ENCODE measurements at regions not wholly inside any gene's neighbourhood (a gene's known extent, or its start where the extent isn't known, plus 50 kb on each side); places are given as distances from the start of the nearest gene placed in this dataset.

GRCh38 chr13:53747825-53748224 is 719.2 kb downstream of the OLFM4 start:
- DNase-seq = no peak

- DNase-seq = no peak
Observed at GRCh38 chr13:53749306-53749705, 720.7 kb downstream of the OLFM4 start.

GRCh38 chr13:53759016-53759415 is 730.4 kb downstream of the OLFM4 start:
- no peak for DNase-seq

GRCh38 chr13:53775807-53776206 is 747.2 kb downstream of the OLFM4 start:
- DNase-seq = no peak

GRCh38 chr13:53778937-53779336 is 750.3 kb downstream of the OLFM4 start:
- DNase-seq = no peak

DNA sequence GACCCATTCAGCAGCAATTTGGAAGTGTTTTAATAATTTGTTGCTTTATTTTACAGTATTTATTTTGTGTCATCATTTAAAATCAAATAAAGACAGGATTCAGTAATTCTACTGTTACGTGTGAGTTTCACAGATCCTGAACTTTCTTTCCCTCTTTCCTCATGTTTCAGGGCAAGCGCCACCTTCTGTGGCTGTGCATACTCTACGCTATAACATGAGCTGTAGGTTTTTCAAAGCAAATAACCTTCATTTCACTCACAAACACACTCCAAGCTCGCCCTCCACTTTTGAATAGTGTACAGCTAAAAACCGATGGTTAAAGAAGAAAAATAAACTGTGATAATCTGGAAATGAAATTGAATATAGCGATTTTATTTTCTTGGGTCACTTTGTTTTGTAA is 753.3 kb downstream of the OLFM4 start:
- DNase-seq = no peak

DNA sequence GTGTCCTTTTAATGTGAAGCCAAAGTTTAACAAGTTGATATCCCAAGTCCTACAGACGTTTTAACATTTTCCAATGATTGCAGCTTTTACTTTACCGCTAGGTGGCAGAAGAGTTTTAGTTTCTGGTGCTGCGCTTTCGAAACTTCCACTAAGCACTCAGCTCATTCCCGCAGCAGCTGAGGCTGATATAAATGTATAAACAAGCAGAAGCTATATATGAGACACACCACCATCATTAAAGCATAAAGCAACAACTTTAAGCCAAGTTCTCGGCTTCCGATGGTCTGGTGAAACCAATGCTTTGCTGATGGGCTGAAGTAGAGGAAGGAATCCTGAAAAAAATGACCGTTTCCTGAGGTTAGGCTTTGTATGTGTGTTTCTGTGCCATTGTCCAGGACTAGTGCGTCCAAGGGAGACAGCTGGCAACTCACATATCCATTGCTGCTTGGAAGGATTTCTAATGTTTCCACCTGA is 753.9 kb downstream of the OLFM4 start:
- DNase-seq = no peak

GRCh38 chr13:53783471-53783870 is 754.9 kb downstream of the OLFM4 start:
- no peak for DNase-seq

DNA sequence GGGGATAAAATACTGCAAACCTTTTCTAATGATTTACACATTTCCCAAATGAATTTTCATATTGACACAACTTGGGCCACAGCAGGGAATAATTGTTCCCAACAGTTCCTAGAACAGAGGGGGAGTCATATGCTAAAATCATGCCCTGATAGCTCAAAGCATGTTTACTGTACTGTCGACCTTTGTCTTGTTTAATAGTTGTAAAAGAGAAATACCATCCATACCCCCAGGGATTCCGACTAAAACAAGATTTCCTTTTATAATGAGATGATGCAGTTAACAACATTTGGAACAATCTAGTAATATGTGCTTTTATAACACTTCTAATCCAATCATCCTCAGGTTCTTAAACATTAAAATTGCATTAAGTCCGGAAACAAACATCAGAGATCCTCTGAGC is 759.7 kb downstream of the OLFM4 start:
- no peak for DNase-seq

DNA sequence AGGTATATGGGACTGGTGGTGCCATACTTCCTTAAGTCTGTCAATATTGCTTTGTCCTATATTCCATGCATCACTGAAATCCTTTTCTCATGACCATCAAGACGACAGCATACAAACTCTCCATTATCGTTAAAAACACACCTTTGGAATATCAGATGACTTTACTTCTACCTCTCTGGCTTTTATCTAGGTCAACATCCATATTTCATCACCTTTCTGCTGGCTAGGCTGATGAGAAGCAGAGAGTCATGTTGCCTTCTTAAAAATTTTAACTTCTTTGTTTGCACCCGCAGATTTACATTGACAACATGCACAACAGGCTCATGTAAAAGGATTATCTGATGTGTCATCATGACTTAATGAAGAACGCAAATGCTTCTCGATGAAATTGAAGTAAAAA is 771.4 kb downstream of the OLFM4 start:
- DNase-seq = no peak

DNA sequence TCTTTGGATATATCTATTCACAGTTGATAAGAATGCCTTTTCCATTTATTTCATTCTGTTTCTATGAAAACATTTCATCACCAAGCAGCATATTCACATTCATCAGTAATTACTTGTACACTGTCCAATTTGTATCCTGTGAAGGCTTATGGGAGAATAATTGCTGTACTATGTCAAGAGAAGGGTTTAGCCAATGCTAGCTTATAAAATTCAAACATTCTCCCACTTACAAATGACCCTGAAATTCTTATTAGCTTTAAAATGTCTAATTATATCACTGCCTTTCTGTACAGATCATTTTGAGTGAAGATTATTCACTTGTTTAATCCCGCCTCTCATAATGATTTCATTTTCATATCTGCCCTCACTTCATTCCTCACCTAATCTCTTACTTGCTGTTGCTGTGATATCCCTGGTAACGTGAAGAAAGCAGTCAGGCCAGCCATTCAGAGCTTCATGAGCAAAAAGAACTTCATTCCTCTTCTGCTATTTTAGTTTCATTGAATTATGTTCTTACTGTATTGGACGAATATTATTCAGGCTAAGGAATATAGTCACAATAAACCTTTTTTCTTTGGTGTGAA is 778.7 kb downstream of the OLFM4 start:
- no peak for DNase-seq

DNA sequence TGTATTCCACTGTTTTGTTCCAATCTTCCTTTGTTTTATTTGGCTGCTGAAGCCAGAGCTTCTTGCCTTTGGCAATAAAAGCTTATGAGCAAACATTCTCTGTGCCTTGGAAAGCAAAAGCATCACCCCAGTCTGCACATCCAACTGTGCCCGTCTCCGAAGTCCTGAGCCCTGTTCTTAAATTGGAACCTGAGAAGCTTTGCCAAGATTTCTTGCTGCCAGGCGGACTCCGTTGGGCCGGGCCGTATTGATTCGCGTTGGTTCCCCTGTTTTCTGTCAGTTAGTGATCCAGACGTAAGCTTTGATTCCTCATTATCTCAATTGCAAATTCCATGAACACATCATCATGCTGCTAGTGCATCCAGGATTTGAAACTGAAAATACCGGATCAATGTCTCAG is 793.0 kb downstream of the OLFM4 start:
- DNase-seq = no peak

DNA sequence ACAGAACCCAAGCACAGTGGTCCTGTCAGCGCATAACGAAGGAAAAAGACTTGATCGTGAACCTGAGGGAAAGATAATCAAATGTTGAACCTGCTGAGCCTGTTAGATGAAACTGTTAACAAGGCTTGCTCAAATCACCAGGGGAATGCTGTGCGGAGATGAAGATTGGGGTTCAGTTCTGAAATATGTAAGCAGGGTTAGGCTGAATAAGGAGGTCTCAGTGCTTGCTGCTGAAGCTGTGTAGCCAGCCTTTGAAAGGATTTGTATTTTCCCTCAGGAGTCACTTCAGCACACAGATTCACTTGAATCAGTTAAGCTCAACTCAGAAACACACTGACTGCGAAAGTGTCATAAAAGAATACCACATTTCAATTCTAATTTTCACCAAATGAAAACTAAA is 793.5 kb downstream of the OLFM4 start:
- no peak for DNase-seq

DNA sequence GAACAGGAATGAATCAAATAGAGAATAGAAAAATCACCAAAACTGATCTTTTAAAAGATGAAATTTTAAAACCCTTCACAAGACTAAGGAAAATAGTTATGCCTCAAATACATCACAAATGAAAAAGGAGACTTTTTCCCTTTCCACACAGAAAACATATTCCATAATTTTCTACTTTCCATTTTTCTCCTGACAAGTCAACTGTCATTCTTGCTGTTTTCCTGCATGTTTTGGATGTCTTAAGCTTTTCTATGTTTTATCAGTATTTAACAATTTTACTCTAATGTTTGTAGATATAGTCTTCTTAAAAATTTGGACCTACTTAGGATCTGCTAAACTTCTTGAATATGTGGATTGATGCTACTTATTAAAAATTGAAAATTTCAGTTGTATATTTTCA is 810.8 kb downstream of the OLFM4 start:
- no peak for DNase-seq

DNA sequence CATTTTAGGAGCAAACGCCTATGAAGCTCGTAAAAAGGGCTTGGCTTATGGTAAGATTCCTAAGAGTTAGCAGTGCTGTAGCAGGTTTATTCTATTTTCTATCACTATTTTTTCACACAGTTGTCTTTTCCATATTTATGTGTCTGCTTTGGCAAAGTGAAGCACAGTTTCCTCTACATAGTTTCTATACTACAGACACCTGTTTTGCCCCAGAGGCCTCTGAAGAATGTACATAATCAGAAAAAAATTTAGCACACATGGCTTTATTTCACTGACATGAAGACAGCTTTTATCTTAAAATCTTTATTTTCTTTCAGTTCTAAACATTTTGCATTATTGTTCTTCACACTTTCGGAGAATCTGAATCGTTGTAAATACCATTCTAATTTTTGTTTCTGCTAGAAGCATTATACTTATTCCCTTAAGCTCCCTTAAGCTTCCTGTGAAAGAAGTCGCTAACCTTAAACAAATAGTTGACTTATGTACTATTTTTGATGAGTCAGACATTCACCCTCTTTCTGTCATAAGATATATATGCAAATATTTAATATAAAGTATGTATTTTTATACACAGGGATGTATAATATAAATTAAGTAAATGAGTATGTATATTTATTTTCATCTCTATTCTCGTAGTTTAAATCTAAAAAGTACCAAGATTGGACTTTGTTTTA is 816.0 kb downstream of the OLFM4 start:
- no peak for DNase-seq

DNA sequence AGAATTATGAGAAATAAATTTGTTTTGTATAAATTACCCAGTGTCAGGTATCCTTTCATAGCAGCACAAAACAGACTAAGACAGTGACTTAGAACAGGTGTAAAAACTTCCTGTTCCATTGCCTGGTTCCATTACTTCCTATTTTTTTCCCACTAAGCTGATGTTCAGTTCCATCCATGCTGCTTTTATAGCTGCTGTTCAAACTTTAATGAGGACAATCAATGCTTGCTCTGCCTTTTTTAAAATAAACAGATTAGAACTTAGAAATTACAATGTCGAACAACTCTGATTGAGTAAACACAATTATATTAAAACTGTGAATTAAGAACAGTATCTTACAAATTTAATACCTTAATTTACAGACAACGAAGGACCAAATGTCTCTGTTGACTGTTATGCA is 818.9 kb downstream of the OLFM4 start:
- no peak for DNase-seq

DNA sequence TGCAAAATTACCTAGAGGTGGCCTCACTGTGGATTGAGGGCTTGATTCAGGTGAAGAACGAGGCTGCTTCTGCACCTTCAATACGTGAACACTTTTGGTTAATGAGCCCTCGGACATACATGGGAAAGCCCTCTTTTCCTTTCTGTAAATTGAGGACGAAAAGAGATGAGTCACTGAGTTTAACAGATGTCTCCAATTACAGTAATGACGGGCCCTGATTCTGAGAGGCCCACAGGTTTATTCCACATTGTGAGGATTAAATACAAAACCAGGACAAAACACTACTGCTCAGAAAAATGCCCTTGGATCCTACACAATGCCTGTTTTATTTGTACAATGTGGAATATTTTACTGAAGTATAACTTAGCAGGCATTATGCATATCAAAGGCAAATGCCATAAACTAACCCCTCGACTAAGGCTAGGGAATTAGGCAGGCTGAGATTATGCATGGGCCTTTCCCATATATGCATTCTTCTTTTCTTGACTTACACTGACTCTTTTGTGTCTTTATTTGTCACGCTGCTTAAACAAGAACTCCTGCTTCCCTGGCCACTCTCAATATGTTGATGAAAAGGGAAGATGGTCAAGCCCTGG is 819.9 kb downstream of the OLFM4 start:
- DNase-seq = no peak

DNA sequence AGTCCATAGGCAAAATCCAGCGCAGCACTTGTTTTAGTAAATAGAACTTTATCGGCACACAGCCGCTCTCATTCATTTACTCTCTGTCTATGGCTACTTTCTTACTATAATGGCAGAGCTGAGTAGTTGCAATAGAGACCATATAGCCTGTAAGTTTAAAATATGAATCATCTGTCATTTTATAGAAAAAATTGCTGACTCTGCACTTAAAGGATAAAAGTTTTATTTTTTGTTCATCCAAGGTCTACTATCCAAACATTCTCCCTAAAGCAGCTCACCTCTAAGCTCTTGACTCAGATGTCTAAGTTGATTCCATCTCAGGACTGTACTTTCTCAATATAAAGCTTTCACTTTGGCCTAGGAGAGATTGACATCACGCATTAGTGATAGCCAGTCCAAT is 825.7 kb downstream of the OLFM4 start:
- no peak for DNase-seq

DNA sequence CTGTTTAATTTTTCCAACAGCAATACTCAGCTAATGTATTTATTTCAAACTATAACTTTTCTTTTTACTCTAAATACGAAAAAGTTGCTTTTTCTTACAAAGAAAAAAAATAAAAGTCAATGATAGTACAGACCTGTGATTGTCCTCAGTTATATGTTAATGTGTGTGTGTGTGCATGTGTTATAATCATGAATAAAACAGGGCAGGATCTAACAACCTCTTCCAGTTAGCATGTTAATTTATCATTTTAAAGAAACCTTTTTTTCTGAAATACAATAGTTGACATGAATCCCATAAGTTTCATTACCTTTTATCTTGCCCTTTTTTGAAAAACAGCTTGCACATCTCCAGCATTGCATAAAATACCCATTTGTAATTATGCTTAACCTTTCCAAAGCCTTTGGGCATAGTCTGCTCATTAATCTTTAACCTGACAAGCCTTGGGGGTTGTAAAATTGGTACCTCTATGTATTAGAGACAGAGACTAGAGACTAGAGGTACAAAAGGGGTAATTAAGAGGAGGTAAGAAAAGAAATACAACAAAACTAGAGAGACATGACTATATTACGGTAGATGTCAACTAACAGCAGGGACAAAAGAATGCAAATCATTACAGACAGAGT is 828.1 kb downstream of the OLFM4 start:
- no peak for DNase-seq

- no peak for DNase-seq
Observed at GRCh38 chr13:53863520-53863919, 834.9 kb downstream of the OLFM4 start.

DNA sequence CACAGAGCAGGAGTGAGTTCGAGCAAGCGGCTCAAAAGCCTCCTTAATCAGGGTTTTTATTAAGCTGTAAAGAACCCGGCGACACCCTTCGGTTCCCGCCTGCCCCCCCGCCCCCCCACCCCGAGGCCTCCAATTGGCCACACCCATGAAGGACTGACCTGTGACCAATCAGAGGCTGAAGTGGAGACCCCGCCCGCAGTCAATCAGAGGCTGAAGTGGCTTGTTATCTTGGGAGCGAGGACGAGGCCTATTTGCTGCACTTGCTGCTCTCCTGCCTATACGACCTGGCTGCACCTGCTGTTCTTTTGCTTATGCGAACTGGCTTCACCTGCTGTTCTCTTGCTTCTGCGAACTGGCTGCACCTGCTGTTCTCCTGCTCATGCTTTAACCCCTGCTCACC is 844.9 kb downstream of the OLFM4 start:
- no peak for DNase-seq

DNA sequence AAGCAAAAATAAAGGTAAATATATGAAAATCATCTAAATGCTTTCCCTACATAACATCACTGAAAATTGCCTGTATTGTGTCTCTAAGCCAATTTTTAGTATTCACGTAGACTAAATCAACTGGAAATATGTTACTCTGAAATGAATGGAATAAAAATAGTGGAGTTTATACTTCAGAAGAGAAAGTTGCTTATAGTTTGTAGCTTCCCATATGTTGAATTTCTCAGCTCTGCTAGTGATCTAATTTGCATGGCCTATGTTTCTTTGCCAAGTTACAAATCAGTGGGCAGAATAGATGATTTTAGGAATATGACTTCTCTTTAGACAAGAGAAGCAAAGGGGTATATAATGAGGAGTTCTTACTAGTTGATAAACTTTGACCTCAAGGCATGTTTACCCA is 850.2 kb downstream of the OLFM4 start:
- DNase-seq = no peak

DNA sequence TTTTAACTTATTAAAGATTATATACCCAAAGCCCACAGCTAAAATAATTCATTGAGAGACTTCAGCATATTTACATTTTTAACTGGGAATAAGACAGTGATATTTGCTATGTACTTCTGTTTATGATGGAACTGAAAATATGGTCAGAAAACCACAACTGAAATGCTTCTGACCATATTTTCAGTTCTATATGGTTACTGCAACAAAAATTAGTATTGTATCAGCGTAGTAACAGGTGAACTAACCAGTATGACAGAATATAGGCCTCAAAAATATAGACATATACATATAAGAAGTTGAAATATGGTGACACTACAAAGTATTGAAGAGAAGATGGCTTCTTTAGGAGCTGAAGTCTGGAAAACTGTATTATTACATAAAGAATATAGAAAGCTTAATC is 857.4 kb downstream of the OLFM4 start:
- DNase-seq = no peak

DNA sequence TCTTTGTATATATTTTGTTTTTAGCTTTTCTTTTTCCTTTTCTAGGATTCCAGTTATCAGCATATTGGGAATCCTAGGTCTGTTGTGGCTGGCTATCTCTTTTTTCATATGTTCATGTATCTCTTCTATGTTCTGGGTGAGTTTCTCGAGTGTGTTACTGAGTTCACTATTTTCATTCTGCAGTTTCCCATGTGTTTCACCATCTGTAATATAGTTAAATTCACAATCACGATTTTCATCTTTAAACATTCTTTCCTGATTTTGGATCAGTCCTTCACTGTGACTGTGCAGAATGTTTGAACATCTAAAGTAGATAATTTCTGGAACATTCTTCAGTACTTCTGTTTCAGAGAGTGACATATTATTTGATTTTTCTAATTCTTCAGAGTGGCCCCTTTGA is 862.1 kb downstream of the OLFM4 start:
- DNase-seq = no peak

All from activated CD4-positive, alpha-beta T cell treated with anti-CD3 and anti-CD28 coated beads for 4 hours (primary cell).